8988T (cell line): ENCODE measurements at regions not wholly inside any gene's neighbourhood (a gene's known extent, or its start where the extent isn't known, plus 50 kb on each side); places are given as distances from the start of the nearest gene placed in this dataset.

Source experiments
- DNase-seq: peaks from one replicate; pipeline ENCODE4 v3.0.0; 2011

DNA sequence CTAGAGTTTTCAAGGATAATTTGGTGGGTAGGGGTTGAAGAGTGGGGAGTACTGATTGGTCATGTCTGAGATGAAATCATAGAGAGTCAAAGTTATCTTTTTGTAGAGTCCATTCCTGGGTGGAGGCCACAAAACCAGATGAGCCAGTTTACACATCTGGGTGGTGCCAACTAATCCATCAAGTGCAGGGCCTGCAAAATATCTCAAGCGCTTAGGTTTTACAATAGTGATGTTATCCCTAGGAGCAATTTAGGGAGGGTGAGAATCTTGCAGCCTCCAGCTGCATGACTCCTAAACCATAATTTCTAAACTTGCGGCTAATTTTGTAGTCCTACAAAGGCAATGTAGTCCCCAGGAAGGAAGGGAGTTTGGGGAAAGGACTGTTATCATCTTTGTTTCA, 988.3 kb upstream of the LCORL start:
- DNase-seq: no peak

DNA sequence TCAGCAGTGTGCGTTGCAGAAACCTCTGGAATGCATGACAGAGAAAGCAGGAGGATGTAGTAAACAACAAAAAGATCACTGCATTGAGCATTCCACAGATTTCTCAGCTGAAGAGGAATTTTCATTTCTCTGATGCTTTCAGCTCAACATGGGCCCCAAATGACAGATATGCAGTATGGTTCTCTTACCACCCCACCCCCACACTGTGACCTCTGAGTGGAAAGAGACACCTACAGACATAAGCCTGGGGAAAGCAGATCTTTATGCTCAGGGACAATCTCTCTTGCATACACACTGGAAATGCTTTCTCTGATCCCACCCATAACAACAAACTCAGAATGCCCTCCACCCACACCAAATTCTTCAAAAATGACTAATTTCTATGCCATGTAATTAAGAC, 983.7 kb upstream of the LCORL start:
- DNase-seq: no peak

DNA sequence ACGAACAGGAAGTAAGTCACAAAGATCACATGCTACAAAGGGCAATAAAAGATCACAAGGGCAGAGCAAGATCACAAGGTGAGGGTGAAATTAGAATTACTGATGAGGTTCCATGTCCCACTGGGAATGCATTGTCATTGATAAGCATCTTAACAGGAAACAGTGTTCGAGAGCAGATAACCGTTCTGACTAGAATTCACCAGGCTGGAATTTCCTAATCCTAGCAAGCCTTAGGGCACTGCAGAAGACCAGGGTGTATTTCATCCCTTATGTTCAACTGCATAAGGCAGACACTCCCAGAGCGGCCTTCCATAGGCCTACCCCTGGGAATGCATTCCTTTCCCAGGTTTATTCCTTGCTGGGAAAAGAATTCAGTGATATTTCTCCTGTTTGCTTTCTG, 980.6 kb upstream of the LCORL start:
- DNase-seq: no peak

DNA sequence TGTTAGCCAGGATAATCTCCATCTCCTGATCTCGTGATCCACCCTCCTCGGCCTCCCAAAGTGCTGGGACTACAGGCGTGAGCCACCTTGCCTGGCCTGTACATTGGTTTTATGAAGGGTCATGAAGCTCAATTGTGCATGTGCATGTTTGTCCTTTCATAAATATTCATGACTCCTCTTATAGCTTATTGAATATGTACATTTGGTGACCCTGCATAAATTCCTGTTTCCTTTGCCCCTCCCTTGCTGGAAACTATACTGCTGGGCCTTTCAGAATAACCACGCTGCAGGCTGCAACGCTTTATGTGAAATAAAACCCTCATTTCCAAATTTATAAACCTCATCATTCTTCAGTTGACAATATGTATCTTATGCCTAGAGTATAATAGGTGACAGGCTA, 978.0 kb upstream of the LCORL start:
- DNase-seq: no peak

DNA sequence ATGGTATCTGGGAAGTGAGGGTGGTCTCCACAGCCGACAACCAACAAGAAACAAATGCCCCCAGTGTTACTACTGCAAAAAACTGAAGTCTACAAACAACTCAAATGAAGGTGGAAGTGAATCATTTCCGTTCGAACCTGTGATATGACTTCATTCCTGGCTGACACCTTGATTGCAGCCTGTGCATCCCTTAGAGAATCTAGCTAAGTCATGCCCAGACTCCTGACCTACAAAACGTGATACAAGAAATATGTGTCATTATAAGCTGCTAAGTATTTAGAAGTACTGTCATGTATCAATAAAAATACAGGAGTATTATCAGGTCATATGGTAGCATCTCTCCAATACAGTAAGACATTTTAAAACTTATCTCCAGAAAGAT, 959.7 kb upstream of the LCORL start:
- DNase-seq: no peak

DNA sequence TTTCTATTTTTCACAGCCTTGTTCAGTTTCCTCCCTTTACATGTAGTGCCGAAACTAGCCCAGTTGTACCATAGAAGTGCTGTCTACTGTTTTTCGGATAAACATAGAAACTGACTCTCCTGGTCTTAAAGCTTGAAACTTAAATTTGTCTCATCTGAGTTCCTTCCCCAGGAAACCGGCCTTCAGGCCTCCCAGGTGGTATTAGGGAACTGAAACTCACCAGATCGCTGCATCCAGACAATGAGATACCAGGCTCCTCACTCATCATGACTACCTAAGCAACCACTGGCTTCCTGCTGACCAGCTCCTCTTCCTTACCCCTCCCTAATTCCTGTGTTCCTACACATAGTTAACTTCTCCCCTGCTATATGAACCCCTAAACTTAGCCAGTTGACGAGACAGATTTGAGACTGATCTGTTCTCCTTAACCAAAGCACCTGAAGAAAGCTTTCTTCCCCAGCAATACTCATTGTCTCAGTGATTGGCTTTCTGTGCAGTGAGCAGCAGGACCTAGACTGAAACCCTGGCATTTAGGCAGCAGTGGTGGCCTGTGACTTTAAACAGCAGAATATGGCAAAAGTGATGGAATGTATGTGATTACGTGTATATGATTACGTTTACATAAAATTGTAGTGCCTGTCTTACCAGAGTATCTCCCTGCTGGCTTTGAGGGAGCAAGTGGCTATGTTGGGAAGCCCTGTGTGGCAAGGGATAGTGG, 959.1 kb upstream of the LCORL start:
- no peak for DNase-seq

DNA sequence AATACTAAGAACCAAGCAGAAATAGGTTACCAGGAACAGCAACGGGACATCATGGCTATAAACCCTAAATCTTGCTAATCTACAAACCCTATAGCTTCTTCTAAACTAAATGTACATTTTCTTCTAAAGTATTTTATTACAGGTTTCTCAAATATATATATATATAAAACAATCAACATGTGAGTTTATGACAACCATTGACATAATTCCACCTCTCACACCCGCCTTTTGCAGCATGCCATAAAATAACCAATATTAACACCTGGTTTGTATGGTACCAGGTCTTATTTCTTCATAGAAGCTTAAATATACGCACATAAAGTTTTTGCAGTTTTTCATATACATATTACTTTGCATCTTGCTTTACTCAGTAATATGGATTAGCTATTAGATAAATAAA, 955.3 kb upstream of the LCORL start:
- DNase-seq: no peak

DNA sequence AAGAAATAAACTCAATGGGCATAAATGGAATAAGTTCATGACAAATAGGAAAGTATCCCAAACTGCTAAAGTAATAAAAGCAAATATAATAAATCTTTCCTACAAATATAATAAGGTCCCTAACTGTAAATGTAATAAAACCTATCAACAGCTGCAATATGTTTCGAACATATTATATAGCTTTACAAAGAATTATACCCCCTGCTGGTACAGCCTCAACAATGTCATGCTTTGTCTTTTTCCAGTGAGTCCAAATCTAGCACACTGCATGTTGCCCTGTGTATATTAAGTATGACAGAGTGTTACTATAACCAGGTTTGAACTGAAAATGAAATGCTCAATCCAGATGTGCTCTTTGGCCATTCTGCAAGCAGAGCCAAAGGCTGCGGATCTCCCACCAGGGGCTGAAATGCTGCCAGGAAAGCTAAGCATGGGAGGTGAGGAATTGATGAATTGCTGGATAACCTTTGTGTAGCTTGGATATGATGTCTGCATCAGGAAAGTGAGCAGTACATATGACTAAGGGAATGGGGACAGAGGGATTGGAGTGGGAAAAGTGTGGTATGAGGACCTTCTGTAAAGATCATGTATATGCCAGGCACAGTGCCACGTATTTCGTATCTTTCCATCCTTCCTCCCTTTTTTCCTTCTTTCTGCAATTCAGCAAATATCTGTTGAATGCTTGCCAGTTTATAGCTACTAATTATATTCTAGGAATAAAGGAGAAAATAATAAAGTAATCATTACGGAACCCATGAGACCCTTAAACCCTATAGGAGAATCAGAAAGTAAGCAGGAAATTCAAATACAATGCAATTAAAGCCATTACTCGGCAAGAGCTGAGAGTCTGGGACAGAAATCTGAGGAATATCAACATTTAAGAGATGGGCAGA, 954.6 kb upstream of the LCORL start:
- DNase-seq: no peak

DNA sequence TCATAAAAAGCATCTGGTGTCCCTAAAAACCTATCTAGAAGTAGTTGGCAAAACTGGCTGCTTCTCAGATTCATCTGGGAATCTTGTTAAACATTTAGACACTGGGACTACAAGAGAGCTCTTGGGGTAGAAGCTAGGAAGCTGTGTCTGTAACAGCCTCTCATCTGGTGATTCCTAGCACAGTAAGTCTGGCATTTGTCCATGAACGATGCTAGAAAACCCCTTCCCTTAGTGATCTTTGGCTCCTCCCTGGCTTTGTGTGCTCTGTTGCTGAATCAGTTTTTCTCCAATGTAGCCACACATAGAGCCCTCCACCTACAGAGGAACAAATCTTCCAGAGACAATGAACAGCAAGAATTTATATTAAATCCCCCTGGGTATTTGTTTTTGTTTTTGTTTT, 951.7 kb upstream of the LCORL start:
- no peak for DNase-seq

DNA sequence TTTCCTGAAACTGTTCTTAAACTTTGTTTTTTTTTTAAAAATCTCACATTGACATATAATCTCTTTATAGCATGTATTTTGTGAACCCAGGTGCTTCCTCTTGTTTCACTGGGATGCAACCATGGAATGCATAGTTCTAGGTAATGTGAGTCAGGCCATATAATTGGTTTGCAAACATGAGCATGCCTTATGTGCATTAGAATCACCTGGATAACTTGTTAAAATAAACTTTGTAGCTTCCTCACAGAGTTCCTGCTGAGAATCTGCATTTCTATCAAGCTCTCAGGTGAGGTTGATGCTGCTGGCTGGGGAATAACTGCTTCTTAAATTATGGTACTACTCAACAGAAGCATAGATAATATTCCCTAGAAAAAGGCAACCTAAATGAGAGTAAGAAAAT, 940.3 kb upstream of the LCORL start:
- no peak for DNase-seq

DNA sequence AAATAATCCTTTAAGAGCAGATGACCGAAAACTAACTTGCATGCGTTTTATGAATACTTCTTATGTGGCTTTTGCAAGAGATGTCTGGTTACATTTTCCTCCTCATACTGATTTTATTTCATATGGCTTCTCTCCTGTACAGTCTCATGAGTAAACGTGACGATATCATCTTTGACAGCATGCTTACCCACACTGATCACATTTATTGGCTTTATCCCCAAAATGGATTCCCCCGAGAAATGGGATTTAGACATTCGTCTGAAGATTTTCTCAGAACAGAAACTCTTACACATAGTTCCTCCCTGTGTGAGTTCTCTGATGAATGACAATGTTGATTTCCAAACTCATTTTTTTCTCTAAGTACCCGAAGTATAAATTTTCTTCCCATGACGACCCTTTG, 939.7 kb upstream of the LCORL start:
- no peak for DNase-seq

DNA sequence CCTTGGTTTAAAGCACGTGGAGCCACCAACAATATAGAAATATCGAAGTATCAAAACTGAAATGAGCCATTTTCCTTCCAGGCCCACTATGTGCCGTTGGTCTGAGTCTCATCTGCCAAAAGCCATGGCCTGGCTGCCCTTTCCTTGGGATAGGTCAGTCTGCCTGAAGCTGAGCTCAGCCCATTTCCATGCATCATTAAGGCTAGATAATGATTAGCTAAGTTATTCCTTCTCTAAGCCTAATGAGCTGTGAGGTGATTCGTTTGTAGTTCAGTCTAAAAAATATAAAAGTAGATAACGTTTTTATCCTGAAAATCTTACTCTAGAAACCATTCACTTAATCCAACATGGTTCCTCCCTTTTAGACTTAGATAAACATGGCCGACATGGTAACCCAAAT, 936.2 kb upstream of the LCORL start:
- DNase-seq: no peak

DNA sequence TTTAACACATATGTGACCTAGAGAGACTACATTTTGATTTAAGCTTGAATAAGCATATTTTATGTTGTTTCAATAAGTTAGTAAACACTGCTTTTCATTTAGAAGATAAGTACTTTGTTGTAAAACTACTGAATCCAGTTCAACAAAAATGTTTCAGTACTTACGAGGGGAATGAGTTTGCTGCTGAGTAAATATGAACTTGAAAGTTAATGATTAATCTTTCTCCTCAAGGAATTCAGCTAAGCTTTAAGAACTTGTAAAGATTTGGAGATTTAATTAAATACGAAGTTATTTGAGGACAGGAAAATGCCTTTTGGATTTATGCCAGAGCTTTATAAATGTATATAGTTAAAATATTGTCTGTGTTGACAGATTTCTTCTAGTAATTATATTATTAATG, 933.0 kb upstream of the LCORL start:
- no peak for DNase-seq

DNA sequence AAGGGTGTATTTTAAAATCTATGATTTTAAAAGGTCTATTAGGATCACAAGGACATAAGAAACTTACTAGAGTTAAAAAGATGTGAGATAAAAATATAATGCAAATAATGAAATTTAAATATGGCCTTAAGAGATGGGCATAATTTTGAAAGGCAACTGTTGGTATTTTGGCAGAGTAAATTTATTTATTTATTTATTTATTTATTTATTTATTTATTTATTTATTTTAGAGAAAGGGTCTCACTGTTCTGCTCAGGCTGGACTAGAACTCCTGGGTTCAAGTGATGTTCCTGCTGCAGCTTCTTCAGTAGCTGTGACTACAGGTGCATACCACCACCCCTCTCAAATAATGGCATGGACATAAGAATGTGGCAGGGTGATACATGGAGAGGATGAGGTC, 932.1 kb upstream of the LCORL start:
- DNase-seq: no peak

DNA sequence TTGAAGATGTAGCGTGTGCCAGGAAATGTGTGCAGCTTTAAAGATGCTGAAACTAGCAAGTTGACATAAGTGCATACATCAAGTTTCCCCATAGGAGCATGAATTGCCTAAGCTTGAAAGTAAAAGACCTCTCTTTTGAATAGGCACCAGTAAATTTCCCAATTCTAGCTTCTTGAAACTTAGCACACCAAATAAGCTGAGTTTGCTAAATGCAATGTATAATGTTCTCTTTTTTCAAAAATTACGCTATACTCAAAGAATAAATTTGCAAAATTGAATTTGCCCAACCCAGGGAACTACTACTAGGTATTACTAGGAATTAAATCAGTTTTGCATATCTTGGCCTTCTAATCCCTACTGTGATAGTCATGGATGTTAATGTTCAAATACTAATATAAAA, 923.9 kb upstream of the LCORL start:
- DNase-seq: no peak

DNA sequence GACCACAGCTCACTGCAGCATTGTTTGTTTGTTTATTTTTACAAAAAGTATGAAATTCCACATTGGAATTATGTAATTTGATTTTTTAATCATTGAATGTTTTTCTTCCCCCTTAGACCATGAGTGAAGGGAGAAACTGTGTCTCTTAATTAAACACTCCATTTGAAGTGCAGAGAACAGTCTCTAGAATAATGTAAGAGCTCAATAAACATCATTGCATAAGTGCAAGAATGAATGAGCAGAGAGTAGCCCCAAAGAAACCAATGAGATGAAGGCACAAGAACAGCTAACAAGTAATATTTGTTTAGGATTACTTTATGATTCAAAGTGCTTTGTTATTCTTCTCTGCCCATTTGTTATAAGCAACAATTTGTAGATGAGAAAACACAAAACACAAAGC, 921.3 kb upstream of the LCORL start:
- no peak for DNase-seq

DNA sequence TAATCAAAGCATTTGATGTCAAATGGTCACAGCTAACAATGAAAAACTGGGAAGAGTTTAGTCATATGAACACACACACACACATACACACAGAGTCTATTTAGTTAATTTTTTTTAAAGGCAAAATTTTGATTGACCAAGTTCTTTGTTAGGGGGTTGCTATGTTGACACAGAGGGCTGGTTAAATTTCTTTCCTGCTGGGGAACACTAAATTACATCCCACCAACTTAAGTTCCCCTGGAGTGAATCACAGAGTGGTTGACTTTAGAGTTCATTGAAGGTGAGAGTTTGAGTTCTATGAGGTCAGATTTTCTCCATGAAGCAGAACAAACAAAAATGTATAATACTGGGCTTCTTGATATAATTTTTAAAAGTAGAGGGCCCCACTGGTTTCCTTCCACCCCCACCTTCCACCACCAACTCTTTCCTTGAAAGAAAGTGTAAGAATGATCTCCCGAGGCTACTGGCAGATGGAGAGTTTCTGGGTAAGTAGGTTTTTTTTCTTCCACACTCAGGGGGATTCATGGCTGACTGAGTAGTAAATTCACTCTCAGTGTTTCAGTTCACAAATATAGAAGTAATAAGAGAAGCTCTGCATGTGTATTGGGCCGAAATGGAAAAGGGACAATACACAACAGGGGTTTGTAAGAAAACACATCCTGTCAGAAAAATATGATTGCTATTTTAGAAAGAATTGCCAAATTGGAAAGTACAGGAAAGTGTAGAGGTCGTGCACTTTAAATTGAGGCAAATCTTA, 917.0 kb upstream of the LCORL start:
- DNase-seq: no peak

DNA sequence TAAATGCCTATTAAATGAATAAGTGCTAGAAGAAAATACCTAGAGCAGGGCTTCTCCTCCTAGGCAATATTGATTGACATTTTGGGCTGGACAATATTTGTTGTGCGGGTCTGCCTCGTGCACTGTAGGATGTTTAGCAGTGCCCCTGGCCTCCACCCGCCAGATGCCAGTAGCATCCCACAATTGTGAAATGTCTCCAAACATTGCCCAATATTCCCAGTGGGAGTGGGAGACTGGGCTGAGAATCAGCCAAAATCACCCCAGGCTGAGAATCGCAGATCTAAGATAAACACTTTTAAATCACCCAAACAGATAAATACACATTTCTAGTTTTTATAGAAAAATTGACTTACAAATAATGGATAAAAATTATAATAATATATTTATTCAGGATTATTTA, 916.2 kb upstream of the LCORL start:
- DNase-seq: no peak

DNA sequence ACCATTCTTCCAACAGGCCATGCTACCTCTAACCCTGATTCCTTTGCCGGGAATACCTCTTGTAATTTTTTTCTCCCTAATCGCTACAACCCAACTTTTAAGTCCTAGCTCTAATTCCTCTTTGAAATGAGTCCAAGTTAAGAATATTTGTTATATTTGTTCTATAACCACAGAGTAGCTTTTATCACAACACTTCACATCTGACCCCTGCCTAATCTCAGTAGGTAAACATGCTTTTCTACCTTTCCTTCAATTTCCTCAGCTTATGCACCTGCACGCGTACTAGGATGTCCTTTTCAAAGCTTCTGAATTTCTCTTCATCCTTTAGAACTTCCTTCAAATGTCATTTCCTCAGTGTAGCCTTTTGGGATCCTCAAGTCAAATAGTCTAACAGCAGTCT, 915.5 kb upstream of the LCORL start:
- no peak for DNase-seq

DNA sequence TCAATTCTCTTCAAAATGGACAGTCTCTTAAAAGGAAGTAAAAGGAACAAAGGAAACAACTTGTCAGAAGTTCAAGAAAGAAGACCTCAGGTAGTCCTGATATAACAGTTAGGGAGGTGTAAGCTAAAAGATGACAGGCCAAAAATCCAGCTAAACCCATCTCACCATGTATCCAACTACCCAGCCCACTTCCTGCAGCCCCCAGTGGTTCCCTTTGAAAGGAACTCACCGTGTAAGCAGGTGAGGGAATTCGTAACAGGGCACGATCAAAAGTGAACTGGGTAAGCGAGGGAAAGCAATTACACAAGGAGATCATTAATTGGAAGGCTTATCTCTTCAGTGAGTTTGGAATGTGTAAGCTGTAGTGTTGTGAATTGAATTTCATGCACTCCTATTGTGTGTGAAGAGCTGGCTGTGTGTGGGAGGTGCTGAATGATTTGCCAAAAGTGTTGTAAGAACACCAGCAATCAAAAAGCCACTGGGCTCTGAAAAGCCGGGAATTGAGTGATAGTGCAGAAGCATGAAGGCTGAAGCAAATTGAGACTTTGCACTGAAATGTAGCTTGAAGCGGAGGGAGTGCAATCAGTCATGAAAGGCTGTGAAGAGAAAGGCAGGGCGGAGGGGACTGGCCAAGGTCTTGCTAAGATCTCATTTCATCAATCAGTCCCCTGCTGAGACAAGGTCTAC, 914.2 kb upstream of the LCORL start:
- no peak for DNase-seq

DNA sequence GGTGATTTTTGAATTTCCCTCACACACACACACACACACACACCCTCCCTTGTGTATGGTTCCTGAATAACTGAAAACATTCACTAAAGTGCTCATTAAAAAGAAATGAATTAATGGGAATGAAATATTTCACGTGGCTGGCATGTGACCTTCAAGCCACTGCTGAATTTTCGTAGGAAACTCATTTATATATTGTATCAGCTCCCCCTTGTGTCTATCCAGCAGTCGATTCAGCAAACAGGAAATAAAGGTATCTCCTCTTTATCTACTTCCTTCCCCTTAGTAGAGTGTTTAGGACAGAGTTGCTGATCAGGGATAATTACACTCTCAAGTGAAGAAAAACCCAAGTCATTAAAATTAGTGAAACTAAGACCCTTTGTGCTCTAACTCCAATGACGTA, 912.6 kb upstream of the LCORL start:
- no peak for DNase-seq

DNA sequence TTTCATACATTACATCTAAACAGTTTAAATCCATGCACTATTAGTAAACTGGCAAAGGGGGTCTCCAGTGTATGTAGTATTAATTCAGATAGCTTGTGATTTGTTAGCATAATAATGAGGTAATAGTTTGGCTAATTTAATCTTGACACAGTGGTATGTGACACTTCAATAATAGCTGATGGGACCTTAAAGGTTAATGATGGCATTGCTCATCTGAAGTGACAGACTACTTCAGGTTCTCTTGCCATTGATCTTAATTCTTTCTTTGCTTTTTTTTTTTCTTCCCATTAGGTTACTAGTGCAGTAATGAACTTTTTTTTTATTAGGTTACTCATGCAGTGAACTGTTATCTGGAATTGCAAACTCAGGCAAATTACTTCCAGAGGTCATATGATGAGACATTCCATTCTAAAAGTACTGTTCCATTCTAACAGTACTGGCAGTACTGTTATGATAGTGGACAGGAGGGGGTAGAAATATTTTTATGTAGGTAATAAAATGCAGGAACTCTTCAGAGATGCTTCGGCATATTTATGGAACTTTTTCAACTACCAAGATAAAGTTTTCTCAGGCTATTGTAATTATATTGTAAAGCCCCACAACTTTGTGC, 911.3 kb upstream of the LCORL start:
- no peak for DNase-seq
